Upper lobe of left lung (tissue), 4 donors: ENCODE measurements at regions not wholly inside any gene's neighbourhood (a gene's known extent, or its start where the extent isn't known, plus 50 kb on each side); places are given as distances from the start of the nearest gene placed in this dataset.

Experiments used
- CTCF ChIP-seq, 6 experiments: fragments of 450-650 bp in 4 of 6; fragments of 200-600 bp in 2 of 6; sonication (generic) in 2 of 6; IDR thresholded peaks; one replicate each; pipeline ENCODE4 v1.5.1; 2016 to 2019; ENCODE audit warnings: antibody characterized with exemption in 6 of 6
- EP300 ChIP-seq, 4 donors: sonication (generic); formaldehyde crosslinking; IDR thresholded peaks; one replicate each; pipeline ENCODE4 v1.5.1; 2017; ENCODE audit warnings: antibody characterized with exemption in 4 of 4, control low read depth in 2 of 4
- POLR2A ChIP-seq, 4 donors: fragments of 450-650 bp; IDR thresholded peaks; one replicate each; pipeline ENCODE4 v1.5.1; 2016 to 2017; ENCODE audit warnings: antibody characterized with exemption in 4 of 4, mild to moderate bottlenecking in 2 of 4

- TF ChIP-seq CTCF (IDR thresholded peaks at IDR 0.05) = no peak
- no peak for TF ChIP-seq EP300 (IDR thresholded peaks at IDR 0.05)
- TF ChIP-seq POLR2A (IDR thresholded peaks at IDR 0.05) = no peak
These were observed 79.9 kb upstream of the PRR23E start for GRCh38 chr3:127112796-127113570.
